Muscle of leg (tissue), 3 donors: ENCODE measurements at regions not wholly inside any gene's neighbourhood (a gene's known extent, or its start where the extent isn't known, plus 50 kb on each side); places are given as distances from the start of the nearest gene placed in this dataset.
"Not testable (repeated sequence)": the region's sequence is repeated elsewhere in the genome, so short reads cannot be mapped to it uniquely, and the experiment has no call there.

Experiments
- DNase-seq: peaks from one replicate; pipeline ENCODE4 v3.0.0; 2013
- H3K27ac ChIP-seq: one replicate; pipeline ENCODE4 v1.5.1; 2013; ENCODE audit warnings: mild to moderate bottlenecking, low read length, control low read depth
- H3K27me3 ChIP-seq: one replicate; pipeline ENCODE4 v1.6.1; 2013; ENCODE audit warnings: low read length; ENCODE audit not compliant: control insufficient read depth, insufficient read depth
- H3K36me3 ChIP-seq: one replicate; pipeline ENCODE4 v1.6.1; 2013; ENCODE audit warnings: low read length; ENCODE audit not compliant: control insufficient read depth, insufficient read depth
- H3K4me1 ChIP-seq: one replicate; pipeline ENCODE4 v1.6.1; 2013; ENCODE audit warnings: low read length; ENCODE audit not compliant: control insufficient read depth, insufficient read depth
- H3K4me3 ChIP-seq: one replicate; pipeline ENCODE4 v1.5.1; 2013; ENCODE audit warnings: low read length, control low read depth
- H3K9me3 ChIP-seq: replicated peaks from 2 replicates; pipeline ENCODE4 v1.6.1; 2013; ENCODE audit warnings: low read depth, low read length; ENCODE audit not compliant: control insufficient read depth
- WGBS: methylation state at CpG from one replicate; pipeline ENCODE4 v1.1.5; 2013; ENCODE audit warnings: missing lambda C conversion rate; ENCODE audit not compliant: insufficient coverage; 5-methylcytosine and 5-hydroxymethylcytosine counted together

DNA sequence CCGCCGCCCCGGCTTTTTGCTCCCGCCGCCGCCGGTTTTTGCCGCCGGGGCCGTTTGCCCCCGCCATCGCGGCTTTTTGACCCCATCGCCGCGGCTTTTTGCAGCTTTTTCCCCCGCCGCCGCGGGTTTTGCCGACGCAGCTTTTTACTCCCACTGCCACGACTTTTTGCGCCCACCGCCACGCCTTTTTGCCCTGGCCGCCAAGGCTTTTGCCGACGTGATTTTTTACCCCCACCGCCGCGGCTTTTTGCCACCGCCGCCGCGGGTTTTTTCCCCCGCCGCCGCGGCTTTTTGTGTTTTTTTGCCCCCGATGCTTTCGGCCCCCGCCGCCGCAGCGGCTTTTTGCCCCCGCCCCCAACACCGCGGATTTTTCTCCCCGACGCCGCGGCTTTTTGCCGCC, 5001.9 kb upstream of the OR11H1 start:
- DNase-seq, H3K36me3 ChIP-seq, H3K4me1 ChIP-seq, H3K27ac ChIP-seq, H3K9me3 ChIP-seq, H3K4me3 ChIP-seq, H3K27me3 ChIP-seq: not testable (repeated sequence)
- WGBS: 66% methylated on average over 6 of the region's 54 CpGs

DNA sequence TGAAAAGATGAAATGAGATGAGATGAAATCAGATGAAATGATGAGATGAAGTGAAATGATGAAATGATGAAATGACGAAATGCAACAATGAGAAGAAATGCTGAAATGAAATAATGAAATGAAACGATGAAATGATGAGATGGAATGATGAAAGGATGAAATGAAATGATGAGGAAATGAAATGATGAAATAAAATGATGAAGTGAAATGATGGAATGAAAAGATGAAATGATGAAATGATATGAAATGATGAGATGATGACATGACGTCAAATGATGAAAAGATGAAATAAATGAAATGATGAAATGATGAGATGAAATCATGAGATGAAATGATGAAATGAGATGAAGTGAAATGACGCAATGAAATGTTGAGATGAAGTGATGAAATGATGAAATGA, 4996.9 kb upstream of the OR11H1 start:
- H3K27ac ChIP-seq, DNase-seq, H3K4me1 ChIP-seq, H3K27me3 ChIP-seq, H3K4me3 ChIP-seq, H3K36me3 ChIP-seq, H3K9me3 ChIP-seq: not testable (repeated sequence)
- no CpG with 5 or more reads among the region's 4 CpGs for WGBS

DNA sequence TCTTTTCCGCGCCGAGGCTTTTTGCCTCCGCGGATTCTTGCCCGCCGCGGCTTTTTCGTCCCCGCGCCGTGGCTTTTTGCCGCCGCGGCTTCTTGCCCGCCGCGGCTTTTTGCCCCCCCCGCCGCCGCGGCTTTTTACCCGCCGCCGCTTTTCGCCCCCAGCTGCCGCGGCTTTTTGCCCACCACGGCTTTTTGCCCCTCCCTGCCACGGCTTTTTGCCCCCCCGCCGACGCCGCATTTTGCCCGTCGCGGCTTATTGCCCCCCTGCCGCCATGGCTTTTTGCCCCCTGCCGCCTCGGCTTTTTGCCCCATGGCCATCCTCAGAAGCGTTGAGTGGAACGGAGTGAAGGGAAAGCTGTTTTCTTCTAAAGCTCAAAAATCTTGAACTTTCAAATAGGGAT, 4955.5 kb upstream of the OR11H1 start:
- H3K27ac ChIP-seq, H3K4me3 ChIP-seq, H3K9me3 ChIP-seq, DNase-seq, H3K27me3 ChIP-seq, H3K4me1 ChIP-seq, H3K36me3 ChIP-seq: not testable (repeated sequence)
- 65% methylated on average over 4 of the region's 42 CpGs for WGBS

DNA sequence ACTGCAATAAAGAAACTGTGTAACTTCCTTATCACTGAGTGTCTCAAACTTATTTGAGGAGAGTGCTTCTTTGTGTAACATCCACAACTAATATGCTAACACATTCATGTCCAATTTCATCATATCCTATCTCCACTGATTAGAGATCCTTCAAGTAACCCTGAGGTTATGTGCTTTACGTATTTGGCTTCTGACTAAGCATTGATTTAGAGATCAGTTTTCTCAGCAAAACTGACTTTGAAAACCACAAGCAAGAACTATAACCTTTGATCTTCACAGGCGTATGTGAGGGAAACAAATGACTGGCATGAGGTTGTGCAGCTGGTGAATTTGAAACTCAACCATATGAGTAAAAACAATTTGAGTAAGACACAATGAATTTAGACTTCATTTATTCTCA, 4926.9 kb upstream of the OR11H1 start:
- WGBS: no CpG with 5 or more reads among the region's 2 CpGs
- H3K36me3 ChIP-seq, H3K4me1 ChIP-seq, H3K27ac ChIP-seq, DNase-seq, H3K4me3 ChIP-seq, H3K27me3 ChIP-seq, H3K9me3 ChIP-seq: not testable (repeated sequence)

DNA sequence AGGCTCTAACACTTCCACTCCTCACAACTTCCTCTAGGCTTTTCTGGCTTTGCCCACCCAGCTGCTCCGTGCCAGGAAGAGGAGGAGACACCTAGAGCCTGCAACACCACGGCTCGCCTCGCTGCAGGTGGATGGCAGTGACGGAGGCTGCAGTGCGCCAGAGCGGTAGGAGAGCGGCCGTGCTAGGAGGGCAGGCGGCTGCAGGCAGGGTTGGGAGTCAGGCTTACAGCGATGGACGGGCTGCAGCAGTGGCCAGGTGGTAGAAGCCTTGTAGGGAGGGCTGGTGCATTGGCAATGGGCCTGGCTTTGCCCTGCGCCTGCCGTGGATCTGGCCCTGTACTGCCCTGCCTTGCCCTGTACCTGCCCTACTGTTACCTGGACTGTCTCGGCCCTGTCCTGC, 4896.0 kb upstream of the OR11H1 start:
- not testable (repeated sequence) for H3K27me3 ChIP-seq, DNase-seq, H3K27ac ChIP-seq, H3K36me3 ChIP-seq, H3K4me3 ChIP-seq, H3K4me1 ChIP-seq, H3K9me3 ChIP-seq
- WGBS: no CpG with 5 or more reads among the region's 15 CpGs

DNA sequence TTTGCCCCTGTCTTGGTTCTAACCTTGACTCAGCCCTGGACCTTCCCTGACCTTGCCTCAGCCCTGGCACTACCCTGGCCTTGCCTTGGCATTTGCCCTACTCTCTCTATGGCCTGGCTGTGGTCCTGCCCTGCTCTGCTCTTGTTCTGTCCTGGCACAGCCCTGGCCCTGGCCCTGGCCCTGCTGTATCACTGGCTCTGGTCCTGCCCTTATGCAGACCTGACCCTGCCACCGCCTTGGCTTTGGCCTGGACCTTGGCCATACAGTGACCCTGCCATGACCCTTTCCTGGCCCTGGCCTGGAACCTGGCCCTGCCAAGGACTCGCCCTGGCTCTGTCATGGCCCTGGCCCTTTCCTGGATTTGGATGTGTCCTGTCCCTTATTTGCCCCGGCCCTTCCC, 4892.7 kb upstream of the OR11H1 start:
- not testable (repeated sequence) for H3K4me3 ChIP-seq, H3K27me3 ChIP-seq, H3K27ac ChIP-seq, DNase-seq, H3K36me3 ChIP-seq, H3K4me1 ChIP-seq, H3K9me3 ChIP-seq
- no CpG with 5 or more reads among the region's 3 CpGs for WGBS

DNA sequence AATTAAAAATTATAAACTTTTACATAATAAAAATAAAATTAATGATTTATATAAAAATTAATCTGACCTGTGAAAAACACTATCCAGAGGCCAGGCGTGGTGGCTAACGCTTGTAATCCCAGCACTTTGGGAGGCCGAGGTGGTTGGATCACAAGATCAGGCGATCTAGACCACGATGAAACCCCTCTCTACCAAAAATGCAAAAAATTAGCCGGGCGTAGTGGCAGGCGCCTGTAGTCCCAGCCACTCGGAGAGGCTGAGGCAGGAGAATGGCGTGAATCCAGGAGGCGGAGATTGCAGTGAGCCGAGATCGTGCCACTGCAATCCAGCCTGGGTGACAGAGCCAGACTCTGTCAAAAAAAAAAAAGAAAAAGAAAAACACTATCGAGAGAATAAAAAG, 4865.2 kb upstream of the OR11H1 start:
- DNase-seq, H3K27ac ChIP-seq, H3K4me3 ChIP-seq, H3K9me3 ChIP-seq, H3K36me3 ChIP-seq, H3K27me3 ChIP-seq, H3K4me1 ChIP-seq: not testable (repeated sequence)
- WGBS: 72% methylated on average over 3 of the region's 14 CpGs

DNA sequence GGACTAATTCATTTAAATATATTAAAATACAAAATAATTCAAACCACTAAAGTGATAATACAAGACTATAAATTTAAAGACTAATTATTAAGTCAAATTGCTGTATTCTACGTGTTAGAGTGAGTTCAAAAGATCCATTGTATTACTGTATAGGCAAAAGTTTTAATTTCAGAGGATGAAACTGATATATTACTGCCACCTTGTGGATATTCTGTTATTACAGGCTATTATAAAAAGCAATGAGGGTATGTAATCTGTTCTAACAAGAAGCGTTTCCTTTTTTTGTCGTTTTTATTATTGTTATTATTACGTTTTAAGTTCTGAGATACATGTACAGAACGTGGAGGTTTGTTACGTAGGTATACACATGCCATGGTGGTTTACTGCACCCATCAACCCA, 4854.9 kb upstream of the OR11H1 start:
- H3K36me3 ChIP-seq, H3K9me3 ChIP-seq, H3K4me1 ChIP-seq, H3K27ac ChIP-seq, H3K4me3 ChIP-seq, H3K27me3 ChIP-seq, DNase-seq: not testable (repeated sequence)
- WGBS: no CpG with 5 or more reads among the region's 6 CpGs

DNA sequence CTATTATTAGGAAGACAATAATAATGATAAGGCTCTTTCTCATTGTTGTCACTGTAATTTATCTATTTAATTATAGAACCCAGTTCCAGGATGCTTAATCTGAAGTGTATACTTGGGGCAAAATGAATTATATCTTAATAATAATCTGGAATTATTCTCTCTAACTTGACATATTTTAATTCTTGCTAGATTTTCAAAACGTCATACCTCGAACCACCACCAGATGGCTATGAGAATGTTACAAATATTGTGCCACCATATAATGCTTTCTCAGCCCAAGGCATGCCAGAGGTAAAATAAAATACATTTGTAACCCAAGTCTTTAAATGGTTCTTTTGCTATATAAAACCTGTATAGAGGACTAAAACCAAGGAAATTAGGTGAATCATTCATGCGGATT, 4849.3 kb upstream of the OR11H1 start:
- H3K9me3 ChIP-seq, DNase-seq: not testable (repeated sequence)
- no CpG with 5 or more reads among the region's 3 CpGs for WGBS

DNA sequence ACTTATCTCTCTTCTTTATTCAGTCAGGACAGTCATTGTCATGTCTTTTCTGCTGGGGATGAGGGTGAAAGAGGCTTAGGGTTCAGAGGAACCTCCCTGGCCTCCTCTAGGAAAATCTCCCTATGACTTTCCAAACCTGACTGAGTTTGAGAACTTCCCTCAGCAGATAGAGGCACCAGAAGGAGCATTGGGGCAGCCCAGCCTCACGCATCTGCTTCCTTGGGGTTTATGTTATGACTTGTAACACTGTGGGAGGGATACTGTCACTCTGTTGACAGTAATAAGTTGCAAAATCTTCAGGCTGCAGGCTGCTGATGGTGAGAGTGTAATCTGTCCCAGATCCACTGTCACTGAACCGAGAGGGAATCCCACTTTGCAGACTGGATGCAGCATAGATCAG, 4842.6 kb upstream of the OR11H1 start:
- not testable (repeated sequence) for H3K4me3 ChIP-seq, H3K27me3 ChIP-seq, H3K4me1 ChIP-seq, H3K27ac ChIP-seq, DNase-seq, H3K9me3 ChIP-seq, H3K36me3 ChIP-seq
- no CpG with 5 or more reads among the region's 2 CpGs for WGBS

More for the DNA sequence above, 4849.3 kb upstream of the OR11H1 start:
- H3K36me3 ChIP-seq, H3K27me3 ChIP-seq, H3K4me3 ChIP-seq, H3K27ac ChIP-seq, H3K4me1 ChIP-seq: not testable (repeated sequence)

DNA sequence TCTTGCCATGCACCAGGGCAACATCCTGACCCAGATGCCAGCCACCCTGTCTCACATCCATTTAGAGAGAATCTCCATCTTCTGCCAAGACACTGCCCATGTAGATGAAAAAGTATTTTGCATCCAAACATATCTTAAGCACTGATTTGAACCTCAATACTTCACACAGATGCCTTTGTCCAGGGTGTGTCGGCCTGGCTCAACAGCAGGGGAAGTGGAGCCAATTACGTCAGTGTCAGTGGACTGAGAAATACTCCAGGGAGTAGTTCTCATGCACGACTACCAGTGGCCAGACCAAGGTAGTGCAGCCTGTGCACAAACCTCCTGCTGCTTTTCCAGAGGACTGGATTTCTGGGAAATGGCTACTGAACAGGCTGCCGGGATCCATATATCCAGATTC, 4840.7 kb upstream of the OR11H1 start:
- not testable (repeated sequence) for H3K27ac ChIP-seq, H3K27me3 ChIP-seq, H3K36me3 ChIP-seq, H3K4me1 ChIP-seq, H3K9me3 ChIP-seq, DNase-seq, H3K4me3 ChIP-seq
- no CpG with 5 or more reads among the region's 4 CpGs for WGBS
